ENCODE measurements at regions not wholly inside any gene's neighbourhood (a gene's known extent, or its start where the extent isn't known, plus 50 kb on each side); places are given as distances from the start of the nearest gene placed in this dataset.

GRCh38 chr13:85371254-85371653 lies 428.0 kb downstream of the SLITRK6 start:
- H3K36me3 ChIP-seq: no peaks in the 10 kb centered on the region
- ATAC-seq (no peak), DNase-seq (no peak)
- no peak overlapping the region for H3K4me3 ChIP-seq
- TF ChIP-seq POLR2A (IDR thresholded peaks at IDR 0.05) (no peak), CTCF (IDR thresholded peaks at IDR 0.05 in 4 of 5, conservative IDR thresholded peaks at IDR 0.05 in 1 of 5) (no peak)
- intact Hi-C loops (cut with DNase I; ENCODE audit: low total_unique reads) (no loop called here), in situ Hi-C loops (cut with MboI; ENCODE audit: low sequenced_read_pairs in 4 of 4) (no loop called here)
- no peaks in the 10 kb centered on the region for H3K27me3 ChIP-seq
- no peak overlapping the region for H3K27ac ChIP-seq
- H3K9me3 ChIP-seq: no peaks in the 10 kb centered on the region
- H3K4me1 ChIP-seq: no peaks in the 10 kb centered on the region

- Histone ChIP-seq H3K27ac (no peak overlapping the region), H3K4me1 (no peaks in the 10 kb centered on the region), H3K4me3 (no peak overlapping the region), H3K27me3 (no peaks in the 10 kb centered on the region), H3K36me3 (no peaks in the 10 kb centered on the region), H3K9me3 (no peaks in the 10 kb centered on the region)
- DNase-seq (no peak), ATAC-seq (no peak)
- intact Hi-C loops (cut with DNase I; ENCODE audit: low total_unique reads): no loop called here
- TF ChIP-seq POLR2A (IDR thresholded peaks at IDR 0.05) (no peak), CTCF (IDR thresholded peaks at IDR 0.05 in 4 of 5, conservative IDR thresholded peaks at IDR 0.05 in 1 of 5) (no peak)
- in situ Hi-C loops (cut with MboI; ENCODE audit: low sequenced_read_pairs in 4 of 4): no loop called here
Measured at GRCh38 chr13:85368686-85369085, 430.5 kb downstream of the SLITRK6 start.

GRCh38 chr13:85367887-85368286 lies 431.3 kb downstream of the SLITRK6 start:
- intact Hi-C loops (cut with DNase I; ENCODE audit: low total_unique reads): no loop called here
- ATAC-seq (no peak), DNase-seq (no peak)
- H3K27me3 ChIP-seq: no peaks in the 10 kb centered on the region
- H3K36me3 ChIP-seq: no peaks in the 10 kb centered on the region
- no peak overlapping the region for H3K4me3 ChIP-seq
- H3K4me1 ChIP-seq: no peaks in the 10 kb centered on the region
- no peak overlapping the region for H3K27ac ChIP-seq
- no peaks in the 10 kb centered on the region for H3K9me3 ChIP-seq
- TF ChIP-seq POLR2A (IDR thresholded peaks at IDR 0.05): no peak
- no peak for TF ChIP-seq CTCF (IDR thresholded peaks at IDR 0.05 in 4 of 5, conservative IDR thresholded peaks at IDR 0.05 in 1 of 5)
- in situ Hi-C loops (cut with MboI; ENCODE audit: low sequenced_read_pairs in 4 of 4): no loop called here

GRCh38 chr13:85366759-85367417 lies 432.3 kb downstream of the SLITRK6 start:
- Histone ChIP-seq H3K27ac (no peak overlapping the region), H3K4me1 (no peaks in the 10 kb centered on the region), H3K4me3 (no peak overlapping the region), H3K36me3 (no peaks in the 10 kb centered on the region), H3K27me3 (no peaks in the 10 kb centered on the region), H3K9me3 (no peaks in the 10 kb centered on the region)
- intact Hi-C loops (cut with DNase I; ENCODE audit: low total_unique reads) (no loop called here), in situ Hi-C loops (cut with MboI; ENCODE audit: low sequenced_read_pairs in 4 of 4) (no loop called here)
- DNase-seq: no peak
- TF ChIP-seq POLR2A (IDR thresholded peaks at IDR 0.05) (no peak), CTCF (IDR thresholded peaks at IDR 0.05 in 4 of 5, conservative IDR thresholded peaks at IDR 0.05 in 1 of 5) (no peak)
- no peak for ATAC-seq

GRCh38 chr13:85363504-85363903 lies 435.7 kb downstream of the SLITRK6 start:
- ATAC-seq (no peak), DNase-seq (no peak)
- no peak overlapping the region for H3K27ac ChIP-seq
- no peaks in the 10 kb centered on the region for H3K9me3 ChIP-seq
- H3K4me1 ChIP-seq: no peaks in the 10 kb centered on the region
- no peaks in the 10 kb centered on the region for H3K36me3 ChIP-seq
- no peak overlapping the region for H3K4me3 ChIP-seq
- intact Hi-C loops (cut with DNase I; ENCODE audit: low total_unique reads): no loop called here
- no peaks in the 10 kb centered on the region for H3K27me3 ChIP-seq
- in situ Hi-C loops (cut with MboI; ENCODE audit: low sequenced_read_pairs in 4 of 4): no loop called here
- no peak for TF ChIP-seq POLR2A (IDR thresholded peaks at IDR 0.05)
- no peak for TF ChIP-seq CTCF (IDR thresholded peaks at IDR 0.05 in 4 of 5, conservative IDR thresholded peaks at IDR 0.05 in 1 of 5)
